GM12873 (cell line): ENCODE measurements at regions not wholly inside any gene's neighbourhood (a gene's known extent, or its start where the extent isn't known, plus 50 kb on each side); places are given as distances from the start of the nearest gene placed in this dataset.

Source experiments
- CTCF ChIP-seq: IDR thresholded peaks from 2 replicates; pipeline ENCODE4 v1.5.1; 2012; ENCODE audit warnings: low read depth, mild to moderate bottlenecking, moderate library complexity, low read length, control low read depth; ENCODE audit not compliant: insufficient read depth; ENCODE audit errors: missing control alignments

- TF ChIP-seq CTCF = no peak
Measured at GRCh38 chr4:92129408-92129994, 174.3 kb upstream of the GRID2 start.

- TF ChIP-seq CTCF = no peak
Measured at GRCh38 chr4:92136434-92136833, 167.3 kb upstream of the GRID2 start.

GRCh38 chr4:92163348-92163747 is 140.4 kb upstream of the GRID2 start:
- peak; percentile 50 for TF ChIP-seq CTCF

- TF ChIP-seq CTCF = no peak
Measured at GRCh38 chr4:92170340-92170739, 133.4 kb upstream of the GRID2 start.

- TF ChIP-seq CTCF = no peak
Measured at GRCh38 chr4:92172203-92172602, 131.6 kb upstream of the GRID2 start.

- TF ChIP-seq CTCF = no peak
Measured at GRCh38 chr4:92175250-92175649, 128.5 kb upstream of the GRID2 start.

- no peak for TF ChIP-seq CTCF
Measured at GRCh38 chr4:92182006-92182735, 121.6 kb upstream of the GRID2 start.
